ENCODE measurements at regions not wholly inside any gene's neighbourhood (a gene's known extent, or its start where the extent isn't known, plus 50 kb on each side); places are given as distances from the start of the nearest gene placed in this dataset.

GRCh38 chr21:24781146-24781545 lies 826.1 kb downstream of the MRPL39 start:
- Mint-ChIP-seq H3K36me3 (ENCODE audit: low read depth) (no peaks in the 10 kb centered on the region), H3K27ac (no peak overlapping the region), H3K4me1 (ENCODE audit: low read depth) (no peaks in the 10 kb centered on the region), H3K27me3 (no peaks in the 10 kb centered on the region), H3K4me3 (no peak overlapping the region), H3K9me3 (no peaks in the 10 kb centered on the region)

DNA sequence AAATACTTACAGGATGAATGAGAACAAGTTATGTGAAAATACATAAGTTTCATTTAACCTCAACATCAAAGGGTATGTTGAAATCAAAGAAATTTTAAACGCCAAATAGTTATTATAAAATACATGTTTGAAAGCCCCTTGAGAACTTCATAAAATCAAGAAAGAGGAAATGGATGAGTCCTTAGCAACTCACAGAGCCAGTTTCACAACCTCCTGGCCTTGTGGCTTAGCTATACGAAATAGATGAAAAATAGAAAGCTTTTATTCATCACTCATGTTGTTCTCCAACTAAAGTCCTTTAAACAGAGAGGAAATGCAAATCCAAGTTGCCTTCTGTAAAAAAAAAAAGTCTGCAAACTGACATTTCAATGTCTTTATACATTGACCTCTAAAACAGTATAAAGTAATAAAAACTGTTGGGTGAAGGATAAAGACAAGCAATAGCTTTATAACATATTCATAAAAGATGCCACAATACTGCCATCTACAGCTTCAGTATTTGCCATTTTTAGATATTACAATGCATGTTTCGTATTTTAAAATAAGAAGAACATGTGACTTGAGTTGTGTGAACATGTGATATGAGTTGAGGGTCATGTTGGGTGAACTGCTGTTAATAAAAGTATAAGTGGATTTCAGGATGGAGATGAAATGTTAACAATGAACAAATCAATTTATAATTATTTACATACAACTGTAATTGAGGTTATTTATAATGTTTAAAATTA lies 847.8 kb downstream of the MRPL39 start:
- Mint-ChIP-seq H3K27ac (no peak overlapping the region), H3K4me1 (ENCODE audit: low read depth) (no peaks in the 10 kb centered on the region), H3K4me3 (no peak overlapping the region), H3K36me3 (ENCODE audit: low read depth) (no peaks in the 10 kb centered on the region), H3K9me3 (no peaks in the 10 kb centered on the region), H3K27me3 (no peaks in the 10 kb centered on the region)

DNA sequence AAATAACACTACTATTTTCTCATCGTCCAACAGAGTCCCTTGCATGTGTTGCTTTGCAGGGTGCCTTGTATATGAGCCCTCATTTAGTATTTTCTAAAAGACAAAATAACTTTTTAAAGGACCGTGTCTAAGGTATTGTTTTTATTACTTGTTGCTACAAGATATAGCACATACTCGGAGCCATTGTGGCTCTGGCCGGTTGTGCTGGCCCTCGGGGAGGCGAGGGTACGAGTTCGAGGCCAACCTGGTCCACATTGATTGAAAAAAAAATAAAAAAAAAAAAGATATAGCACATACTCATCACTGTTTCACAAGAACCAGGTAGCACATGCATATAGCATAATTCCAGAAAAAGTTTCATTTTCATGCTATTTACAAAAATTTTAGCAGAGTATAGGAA lies 869.2 kb downstream of the MRPL39 start:
- H3K27ac Mint-ChIP-seq, result no peak overlapping the region
- no peaks in the 10 kb centered on the region for H3K4me1 Mint-ChIP-seq (ENCODE audit: low read depth)
- H3K9me3 Mint-ChIP-seq, result peaks cover 3% of the 10 kb centered on the region
- H3K36me3 Mint-ChIP-seq (ENCODE audit: low read depth), result no peaks in the 10 kb centered on the region
- no peak overlapping the region for H3K4me3 Mint-ChIP-seq
- H3K27me3 Mint-ChIP-seq, result no peaks in the 10 kb centered on the region

- Mint-ChIP-seq H3K27ac (no peak overlapping the region), H3K27me3 (no peaks in the 10 kb centered on the region), H3K9me3 (no peaks in the 10 kb centered on the region), H3K4me3 (no peak overlapping the region), H3K4me1 (ENCODE audit: low read depth) (no peaks in the 10 kb centered on the region), H3K36me3 (ENCODE audit: low read depth) (no peaks in the 10 kb centered on the region)
Observed at GRCh38 chr21:24737296-24737850, 869.9 kb downstream of the MRPL39 start.

- H3K4me3 Mint-ChIP-seq, result no peak overlapping the region
- H3K9me3 Mint-ChIP-seq, result no peaks in the 10 kb centered on the region
- H3K36me3 Mint-ChIP-seq (ENCODE audit: low read depth), result no peaks in the 10 kb centered on the region
- no peaks in the 10 kb centered on the region for H3K4me1 Mint-ChIP-seq (ENCODE audit: low read depth)
- no peak overlapping the region for H3K27ac Mint-ChIP-seq
- no peaks in the 10 kb centered on the region for H3K27me3 Mint-ChIP-seq
Observed at GRCh38 chr21:24730661-24731060, 876.6 kb downstream of the MRPL39 start.

DNA sequence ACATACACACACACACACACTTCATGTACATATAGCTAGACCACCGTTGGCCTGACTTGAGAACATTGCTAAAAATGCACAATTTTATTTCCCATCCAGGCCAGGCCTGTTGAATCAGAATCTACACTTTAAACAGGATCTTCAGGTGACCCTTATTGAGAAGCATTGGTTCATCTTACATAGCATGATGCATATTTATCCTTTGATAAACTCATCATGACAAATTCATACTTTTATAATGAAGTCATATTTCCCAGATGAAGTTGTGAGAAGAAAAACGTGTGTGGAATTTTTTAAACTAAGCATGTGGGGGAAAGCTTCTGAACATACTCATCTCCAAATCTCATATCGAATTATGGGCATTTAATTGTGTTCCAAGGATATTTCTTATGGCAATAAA lies 877.7 kb downstream of the MRPL39 start:
- H3K27ac Mint-ChIP-seq, result no peak overlapping the region
- H3K4me3 Mint-ChIP-seq, result no peak overlapping the region
- H3K27me3 Mint-ChIP-seq, result no peaks in the 10 kb centered on the region
- no peaks in the 10 kb centered on the region for H3K36me3 Mint-ChIP-seq (ENCODE audit: low read depth)
- no peaks in the 10 kb centered on the region for H3K9me3 Mint-ChIP-seq
- no peaks in the 10 kb centered on the region for H3K4me1 Mint-ChIP-seq (ENCODE audit: low read depth)

DNA sequence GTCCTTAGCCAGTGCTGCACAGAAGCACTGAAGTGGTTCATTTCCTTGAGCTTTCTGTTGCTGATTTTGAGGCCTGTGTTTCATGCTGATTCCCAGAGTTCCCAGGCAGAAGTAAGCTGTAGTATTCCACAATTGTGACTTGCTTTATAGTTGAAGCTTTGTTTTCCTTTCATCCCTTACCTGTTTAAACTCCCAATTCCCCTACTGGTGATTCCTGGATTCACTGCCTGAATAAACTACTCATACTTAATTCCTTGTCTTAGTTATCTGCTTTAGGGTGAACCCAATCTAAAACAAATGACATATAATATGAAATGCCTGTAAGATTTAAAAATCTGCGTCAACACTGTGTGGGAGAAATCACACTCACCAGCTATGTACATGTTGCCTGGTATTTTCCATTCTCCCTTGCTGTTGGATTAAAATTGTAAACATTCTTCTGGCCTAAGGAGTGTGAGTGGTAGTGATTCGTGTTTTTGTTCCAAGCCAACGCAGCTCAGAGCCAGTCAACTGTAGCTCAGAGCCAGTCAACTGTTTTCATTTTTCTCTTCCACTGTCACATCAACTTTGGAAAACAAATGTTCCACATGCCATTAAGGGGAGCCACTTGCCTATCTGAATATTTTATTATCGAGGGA lies 879.4 kb downstream of the MRPL39 start:
- Mint-ChIP-seq H3K27ac (no peak overlapping the region), H3K4me3 (no peak overlapping the region), H3K27me3 (no peaks in the 10 kb centered on the region), H3K4me1 (ENCODE audit: low read depth) (no peaks in the 10 kb centered on the region), H3K9me3 (no peaks in the 10 kb centered on the region), H3K36me3 (ENCODE audit: low read depth) (no peaks in the 10 kb centered on the region)

- no peaks in the 10 kb centered on the region for H3K4me1 Mint-ChIP-seq (ENCODE audit: low read depth)
- H3K4me3 Mint-ChIP-seq, result no peak overlapping the region
- H3K36me3 Mint-ChIP-seq (ENCODE audit: low read depth), result no peaks in the 10 kb centered on the region
- H3K27ac Mint-ChIP-seq, result no peak overlapping the region
- H3K9me3 Mint-ChIP-seq, result no peaks in the 10 kb centered on the region
- no peaks in the 10 kb centered on the region for H3K27me3 Mint-ChIP-seq
Observed at GRCh38 chr21:24716281-24716918, 890.9 kb downstream of the MRPL39 start.

DNA sequence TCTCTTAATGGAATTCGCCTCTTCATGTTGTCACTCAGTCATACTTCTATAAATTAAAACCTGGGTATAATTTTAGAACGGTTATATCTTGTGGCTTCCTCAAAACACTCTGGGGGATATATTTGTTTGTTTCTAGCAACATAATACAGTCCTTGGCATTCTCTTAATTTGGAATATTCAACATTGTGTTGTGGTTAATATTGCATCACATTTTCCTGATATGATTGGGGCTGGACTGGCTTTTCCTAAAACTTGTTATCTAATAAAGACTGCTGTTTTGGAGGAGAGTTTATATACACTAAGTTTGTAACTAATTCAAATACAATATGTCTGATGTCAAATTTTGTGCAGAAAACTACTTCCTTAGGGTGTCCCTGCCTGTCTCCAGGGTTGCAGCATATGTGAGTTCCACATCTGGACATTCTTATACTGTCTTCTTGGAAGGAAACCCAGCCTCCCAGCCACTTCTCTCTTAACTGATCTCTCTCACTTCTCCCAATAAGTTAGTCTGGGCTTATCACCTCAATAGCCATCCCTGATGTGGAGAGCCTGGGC lies 892.6 kb downstream of the MRPL39 start:
- Mint-ChIP-seq H3K27me3 (no peaks in the 10 kb centered on the region), H3K27ac (no peak overlapping the region), H3K9me3 (no peaks in the 10 kb centered on the region), H3K4me3 (no peak overlapping the region), H3K36me3 (ENCODE audit: low read depth) (no peaks in the 10 kb centered on the region), H3K4me1 (ENCODE audit: low read depth) (no peaks in the 10 kb centered on the region)

- Mint-ChIP-seq H3K27me3 (no peaks in the 10 kb centered on the region), H3K27ac (no peak overlapping the region), H3K4me1 (ENCODE audit: low read depth) (no peaks in the 10 kb centered on the region), H3K4me3 (no peak overlapping the region), H3K36me3 (ENCODE audit: low read depth) (no peaks in the 10 kb centered on the region), H3K9me3 (no peaks in the 10 kb centered on the region)
Observed at GRCh38 chr21:24705201-24705600, 902.1 kb downstream of the MRPL39 start.

- H3K36me3 Mint-ChIP-seq (ENCODE audit: low read depth), result no peaks in the 10 kb centered on the region
- H3K27ac Mint-ChIP-seq, result no peak overlapping the region
- H3K4me3 Mint-ChIP-seq, result no peak overlapping the region
- H3K4me1 Mint-ChIP-seq (ENCODE audit: low read depth), result no peaks in the 10 kb centered on the region
- peaks cover 10% of the 10 kb centered on the region for H3K9me3 Mint-ChIP-seq
- H3K27me3 Mint-ChIP-seq, result no peaks in the 10 kb centered on the region
Observed at GRCh38 chr21:24693779-24694178, 913.5 kb downstream of the MRPL39 start.

DNA sequence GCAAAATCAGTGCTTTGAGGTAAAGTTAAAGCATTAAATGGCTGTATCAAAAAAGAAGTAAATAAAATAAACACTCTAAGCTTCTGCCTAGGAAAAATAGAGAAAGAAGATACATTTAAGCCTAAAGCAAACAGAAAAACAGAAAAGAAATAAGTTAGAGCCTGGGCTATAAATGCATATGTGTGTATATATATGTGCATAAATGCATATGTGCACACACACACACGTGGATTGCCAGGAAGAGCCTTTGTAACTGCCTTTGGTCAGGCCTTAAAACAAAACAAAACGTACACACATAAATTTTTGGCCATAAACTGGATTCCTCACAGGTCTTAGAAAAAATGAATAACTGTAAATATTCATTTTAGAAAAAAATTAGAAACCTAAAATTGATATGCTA lies 925.8 kb downstream of the MRPL39 start:
- Mint-ChIP-seq H3K9me3 (no peaks in the 10 kb centered on the region), H3K36me3 (ENCODE audit: low read depth) (no peaks in the 10 kb centered on the region)

GRCh38 chr21:24671901-24672300 lies 935.4 kb downstream of the MRPL39 start:
- H3K4me1 Mint-ChIP-seq (ENCODE audit: low read depth), result no peaks in the 10 kb centered on the region

More for the DNA sequence above, 925.8 kb downstream of the MRPL39 start:
- Mint-ChIP-seq H3K4me1 (ENCODE audit: low read depth) (no peaks in the 10 kb centered on the region), H3K4me3 (no peak overlapping the region), H3K27ac (no peak overlapping the region), H3K27me3 (no peaks in the 10 kb centered on the region)

GRCh38 chr21:24658926-24659325 lies 948.4 kb downstream of the MRPL39 start:
- Mint-ChIP-seq H3K4me1 (ENCODE audit: low read depth) (no peaks in the 10 kb centered on the region), H3K4me3 (no peak overlapping the region), H3K9me3 (no peaks in the 10 kb centered on the region), H3K36me3 (ENCODE audit: low read depth) (no peaks in the 10 kb centered on the region), H3K27me3 (no peaks in the 10 kb centered on the region), H3K27ac (no peak overlapping the region)

More at GRCh38 chr21:24671901-24672300, 935.4 kb downstream of the MRPL39 start:
- no peak overlapping the region for H3K27ac Mint-ChIP-seq
- H3K9me3 Mint-ChIP-seq, result no peaks in the 10 kb centered on the region
- H3K27me3 Mint-ChIP-seq, result no peaks in the 10 kb centered on the region
- no peaks in the 10 kb centered on the region for H3K36me3 Mint-ChIP-seq (ENCODE audit: low read depth)
- H3K4me3 Mint-ChIP-seq, result no peak overlapping the region

GRCh38 chr21:24658026-24658425 lies 949.3 kb downstream of the MRPL39 start:
- no peak overlapping the region for H3K27ac Mint-ChIP-seq

More at GRCh38 chr21:24658026-24658425, 949.3 kb downstream of the MRPL39 start:
- no peaks in the 10 kb centered on the region for H3K27me3 Mint-ChIP-seq
- H3K9me3 Mint-ChIP-seq, result no peaks in the 10 kb centered on the region
- no peaks in the 10 kb centered on the region for H3K4me1 Mint-ChIP-seq (ENCODE audit: low read depth)
- no peak overlapping the region for H3K4me3 Mint-ChIP-seq
- H3K36me3 Mint-ChIP-seq (ENCODE audit: low read depth), result no peaks in the 10 kb centered on the region

Measured in stimulated activated naive CD8-positive, alpha-beta T cell treated with anti-CD3 and anti-CD28 coated beads, Interleukin-15, Interleukin-2, amounts not matched to agents 100 ng/mL and 50 ng/mL, for 24 hours (primary cell).